HuH-7 (cell line): ENCODE measurements at regions not wholly inside any gene's neighbourhood (a gene's known extent, or its start where the extent isn't known, plus 50 kb on each side); places are given as distances from the start of the nearest gene placed in this dataset.

Source experiments
- DNase-seq: peaks from one replicate; pipeline ENCODE4 v3.0.0; 2011; ENCODE audit warnings: low spot score

GRCh38 chr22:49155770-49156580 is 671.7 kb downstream of the BRD1 start:
- no peak for DNase-seq

- DNase-seq = no peak
Measured at GRCh38 chr22:49155039-49155769, 672.5 kb downstream of the BRD1 start.

GRCh38 chr22:49154433-49154832 is 673.2 kb downstream of the BRD1 start:
- DNase-seq = no peak

- no peak for DNase-seq
Measured at GRCh38 chr22:49153921-49154320, 673.8 kb downstream of the BRD1 start.

- DNase-seq = no peak
Measured at GRCh38 chr22:49152939-49153770, 674.5 kb downstream of the BRD1 start.

GRCh38 chr22:49152127-49152938 is 675.3 kb downstream of the BRD1 start:
- DNase-seq = no peak

- no peak for DNase-seq
Measured at GRCh38 chr22:49151256-49152126, 676.2 kb downstream of the BRD1 start.

- no peak for DNase-seq
Measured at GRCh38 chr22:49150801-49151221, 676.9 kb downstream of the BRD1 start.

- DNase-seq = no peak
Measured at GRCh38 chr22:49149721-49150608, 677.7 kb downstream of the BRD1 start.

- no peak for DNase-seq
Measured at GRCh38 chr22:49148895-49149418, 678.7 kb downstream of the BRD1 start.

- no peak for DNase-seq
Measured at GRCh38 chr22:49147617-49148175, 680.0 kb downstream of the BRD1 start.

- DNase-seq = no peak
Measured at GRCh38 chr22:49147171-49147570, 680.5 kb downstream of the BRD1 start.

- no peak for DNase-seq
Measured at GRCh38 chr22:49146511-49146910, 681.2 kb downstream of the BRD1 start.

GRCh38 chr22:49143812-49144211 is 683.9 kb downstream of the BRD1 start:
- DNase-seq = no peak

- DNase-seq = no peak
Measured at GRCh38 chr22:49142891-49143290, 684.8 kb downstream of the BRD1 start.

- no peak for DNase-seq
Measured at GRCh38 chr22:49142296-49142695, 685.4 kb downstream of the BRD1 start.

GRCh38 chr22:49141761-49142160 is 685.9 kb downstream of the BRD1 start:
- DNase-seq = no peak

- no peak for DNase-seq
Measured at GRCh38 chr22:49140911-49141665, 686.6 kb downstream of the BRD1 start.
